ENCODE measurements at regions not wholly inside any gene's neighbourhood (a gene's known extent, or its start where the extent isn't known, plus 50 kb on each side); places are given as distances from the start of the nearest gene placed in this dataset.

DNA sequence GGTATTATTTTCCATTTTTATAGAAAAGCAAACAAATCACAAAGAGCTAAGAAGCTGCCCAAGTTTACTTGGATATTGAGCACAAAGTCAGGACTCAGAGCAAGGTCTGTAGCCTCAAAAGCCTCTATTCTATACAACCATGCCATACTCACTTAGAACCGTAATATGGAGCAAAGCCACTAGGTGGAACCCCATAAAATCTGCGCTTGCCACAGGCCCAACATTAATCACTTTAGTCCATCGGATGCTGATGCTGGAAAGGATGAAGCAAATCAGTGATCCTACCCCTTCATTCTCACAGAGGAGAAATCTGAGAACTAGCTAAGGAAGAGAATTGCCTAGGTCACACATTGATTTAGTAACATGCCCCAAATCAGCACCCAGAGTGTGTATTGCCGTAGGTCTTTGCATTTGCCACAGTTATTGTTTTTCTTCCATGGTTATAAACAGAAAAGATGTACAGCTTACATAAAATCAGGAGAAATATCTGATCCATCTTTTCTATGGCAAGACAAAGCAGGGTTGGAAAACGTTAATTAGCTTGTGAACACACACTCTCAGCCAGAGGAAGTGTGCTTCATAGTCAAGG is 56.7 kb upstream of the RAB38 start:
- peak; percentile 35 for DNase-seq

DNA sequence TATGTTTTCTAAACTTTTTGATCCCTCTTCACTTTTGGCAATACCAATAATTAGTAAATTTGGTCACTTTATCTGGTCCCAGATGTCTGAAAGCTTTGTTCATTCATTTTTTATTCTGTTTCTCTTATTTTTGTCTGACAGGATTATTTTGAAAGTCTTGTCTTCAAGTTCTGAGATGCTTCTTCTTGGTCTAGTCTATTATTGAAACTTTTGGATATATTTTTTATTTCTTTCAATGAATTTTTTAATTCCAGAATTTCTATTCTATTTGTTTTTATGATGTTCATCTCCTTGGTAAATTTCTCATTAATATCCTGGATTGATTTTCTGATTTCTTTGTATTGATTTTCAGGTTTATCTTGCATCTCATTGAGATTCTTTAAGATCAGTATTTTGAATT is 54.1 kb upstream of the RAB38 start:
- no peak for DNase-seq

All from NCI-H82 (cell line).